B cell (primary cell): ENCODE measurements at regions not wholly inside any gene's neighbourhood (a gene's known extent, or its start where the extent isn't known, plus 50 kb on each side); places are given as distances from the start of the nearest gene placed in this dataset.

ENCODE experiments used
- ATAC-seq: fragments of 200-7000 bp; cut with Tn5 transposase; one replicate; pipeline ENCODE4 v1.10.0; 2021; ENCODE audit warnings: low read depth, mild to moderate bottlenecking, moderate number of reproducible peaks, moderate library complexity
- CTCF ChIA-PET: fragments of 350-600 bp; sonication (Branson Sonifier 250); formaldehyde crosslinking; loops from one replicate; lab custom pipeline; 2021; ENCODE audit warnings: antibody characterized with exemption, inconsistent platforms; lab: Charles Lee
- POLR2A ChIA-PET: fragments of 350-600 bp; sonication (Branson Sonifier 250); formaldehyde crosslinking; loops from one replicate; lab custom pipeline; 2021; ENCODE audit warnings: antibody characterized with exemption; lab: Charles Lee
- DNase-seq: peaks from one replicate; pipeline ENCODE4 v3.0.0; 2013
- H2AFZ ChIP-seq: 2 replicates; pipeline ENCODE4 v1.6.1; 2012; ENCODE audit warnings: mild to moderate bottlenecking, low read depth, low read length; ENCODE audit not compliant: insufficient read depth, poor library complexity, severe bottlenecking
- H3K27ac ChIP-seq, 2 donors: 1 replicate in 1 of 2; 2 replicates in 1 of 2; pipeline ENCODE4 v1.5.1; 2012 to 2013; ENCODE audit warnings: low read length in 2 of 2, mild to moderate bottlenecking in 2 of 2, moderate library complexity in 1 of 2
- H3K27me3 ChIP-seq, 4 experiments: fragments of 200-600 bp in 1 of 4; sonication (generic) in 1 of 4; replicated peaks in 1 of 4; 1 replicate in 2 of 4; 2 replicates in 2 of 4; pipeline versions ENCODE4 v1.6.1 to v1.7.0; 2013 to 2016; ENCODE audit warnings: low read length in 3 of 4, mild to moderate bottlenecking in 2 of 4, mixed read lengths in 1 of 4, moderate library complexity in 1 of 4; ENCODE audit not compliant: insufficient read depth in 4 of 4, control insufficient read depth in 3 of 4; ENCODE audit errors: control extremely low read depth in 1 of 4
- H3K36me3 ChIP-seq, 2 experiments: replicated peaks in 1 of 2; 1 replicate in 1 of 2; 2 replicates in 1 of 2; pipeline versions ENCODE4 v1.6.1 to v1.7.1; 2013; ENCODE audit warnings: low read length in 1 of 2; ENCODE audit not compliant: insufficient read depth in 2 of 2, control insufficient read depth in 1 of 2; ENCODE audit errors: control extremely low read depth in 1 of 2, extremely low read depth in 1 of 2
- H3K4me1 ChIP-seq, 2 donors: fragments of 200-600 bp in 1 of 2; sonication (generic) in 1 of 2; 1 replicate in 1 of 2; 2 replicates in 1 of 2; pipeline versions ENCODE4 v1.5.1 to v1.6.1; 2013 to 2017; ENCODE audit warnings: low read length in 2 of 2; ENCODE audit not compliant: control insufficient read depth in 2 of 2, insufficient read depth in 2 of 2
- H3K4me2 ChIP-seq: replicated peaks from 2 replicates; pipeline ENCODE3; 2012; ENCODE audit warnings: mild to moderate bottlenecking, low read depth, low read length; ENCODE audit not compliant: poor library complexity, severe bottlenecking
- H3K4me3 ChIP-seq, 5 experiments: fragments of 200-600 bp in 1 of 5; sonication (generic) in 1 of 5; 1 replicate in 3 of 5; 2 replicates in 2 of 5; pipeline versions ENCODE4 v1.5.1 to v1.7.0; 2011 to 2016; ENCODE audit warnings: low read length in 4 of 5, mild to moderate bottlenecking in 4 of 5, low read depth in 2 of 5, control low read depth in 1 of 5, moderate library complexity in 1 of 5; ENCODE audit not compliant: insufficient read depth in 1 of 5; ENCODE audit errors: control extremely low read depth in 1 of 5, extremely low read depth in 1 of 5
- H3K79me2 ChIP-seq: fragments of 200-600 bp; sonication (generic); one replicate; pipeline ENCODE4 v1.6.0; 2016; ENCODE audit warnings: low read length; ENCODE audit not compliant: control insufficient read depth, insufficient read depth
- H3K9ac ChIP-seq: fragments of 200-600 bp; sonication (generic); 2 replicates; pipeline ENCODE4 v1.6.1; 2017; ENCODE audit warnings: mild to moderate bottlenecking, low read length, moderate library complexity
- H3K9me3 ChIP-seq, 3 donors: one replicate each; pipeline versions ENCODE4 v1.6.1 to v1.7.1; 2013; ENCODE audit warnings: low read length in 2 of 3; ENCODE audit not compliant: control insufficient read depth in 2 of 3, insufficient read depth in 1 of 3; ENCODE audit errors: control extremely low read depth in 1 of 3
- H4K20me1 ChIP-seq: 2 replicates; pipeline ENCODE4 v1.6.0; 2012; ENCODE audit warnings: mild to moderate bottlenecking, low read length; ENCODE audit not compliant: insufficient read depth, control insufficient read depth, poor library complexity, severe bottlenecking
- H3K27ac Mint-ChIP-seq: one replicate; pipeline ENCODE4 v1.8.0; 2021; ENCODE audit warnings: mixed read lengths
- H3K27me3 Mint-ChIP-seq: one replicate; pipeline ENCODE4 v1.8.0; 2021; ENCODE audit warnings: mixed read lengths
- H3K4me1 Mint-ChIP-seq: one replicate; pipeline ENCODE4 v1.8.0; 2021; ENCODE audit warnings: mixed read lengths
- H3K4me3 Mint-ChIP-seq: one replicate; pipeline ENCODE4 v1.8.0; 2021; ENCODE audit warnings: mixed read lengths
- H3K9me3 Mint-ChIP-seq: one replicate; pipeline ENCODE4 v1.8.0; 2022; ENCODE audit warnings: mixed read lengths; ENCODE audit not compliant: insufficient read depth
- EZH2 ChIP-seq: IDR thresholded peaks from 2 replicates; pipeline ENCODE4 v1.6.1; 2012; ENCODE audit warnings: borderline replicate concordance, low read depth, mild to moderate bottlenecking, moderate library complexity, low read length; ENCODE audit not compliant: insufficient read depth, poor library complexity, severe bottlenecking
- whole genome bisulfite sequencing: methylation state at CpG from one replicate; pipeline ENCODE4 v1.1.5; 2013; ENCODE audit warnings: missing lambda C conversion rate; ENCODE audit not compliant: insufficient coverage; 5-methylcytosine and 5-hydroxymethylcytosine counted together
- intact Hi-C: fragments of 100-400 bp; cut with micrococcal nuclease; formaldehyde crosslinking; loops from one replicate; pipeline ENCODE4 v1.10.0; 2022
- TF ChIP-seq, protein P1 (sequence below): fragments of 200-600 bp; IDR thresholded peaks from one replicate; pipeline ENCODE4 v1.8.0; 2022; ENCODE audit warnings: antibody characterized with exemption, mild to moderate bottlenecking

DNA sequence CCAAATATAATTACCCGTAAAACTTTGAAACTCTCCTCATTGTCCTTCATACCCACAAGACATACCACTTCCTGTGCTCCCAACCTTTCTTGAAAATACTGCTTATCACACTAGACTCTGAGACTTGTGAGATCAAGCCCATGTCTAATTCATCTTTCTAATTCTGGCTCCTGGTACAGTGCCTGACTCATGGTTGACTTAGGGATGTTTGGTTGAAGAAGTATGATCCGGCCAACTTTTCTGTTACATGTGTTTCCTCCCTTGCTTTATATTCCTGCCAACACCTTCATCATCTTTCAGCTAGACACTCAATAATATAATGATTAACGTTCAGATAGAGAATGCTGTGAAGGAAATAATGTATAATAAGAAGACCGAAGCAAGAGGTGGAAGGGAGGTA lies 58.2 kb downstream of the MEX3B start:
- Histone ChIP-seq H2AFZ (no peak overlapping the region), H3K27me3 (peaks cover 0 to 7% (median 0%) of the 10 kb centered on the region in 4 experiments), H3K36me3 (no peaks in the 10 kb centered on the region), H3K4me3 (no peak overlapping the region), H4K20me1 (no peaks in the 10 kb centered on the region), H3K9me3 (peaks cover 0 to 10% (median 7%) of the 10 kb centered on the region in 3 donors), H3K4me2 (no peak overlapping the region), H3K79me2 (no peaks in the 10 kb centered on the region), H3K4me1 (no peaks in the 10 kb centered on the region), H3K9ac (no peak overlapping the region), H3K27ac (no peak overlapping the region)
- POLR2A ChIA-PET: no interaction called here
- TF ChIP-seq EZH2: no peak
- TF ChIP-seq, protein P1, sequence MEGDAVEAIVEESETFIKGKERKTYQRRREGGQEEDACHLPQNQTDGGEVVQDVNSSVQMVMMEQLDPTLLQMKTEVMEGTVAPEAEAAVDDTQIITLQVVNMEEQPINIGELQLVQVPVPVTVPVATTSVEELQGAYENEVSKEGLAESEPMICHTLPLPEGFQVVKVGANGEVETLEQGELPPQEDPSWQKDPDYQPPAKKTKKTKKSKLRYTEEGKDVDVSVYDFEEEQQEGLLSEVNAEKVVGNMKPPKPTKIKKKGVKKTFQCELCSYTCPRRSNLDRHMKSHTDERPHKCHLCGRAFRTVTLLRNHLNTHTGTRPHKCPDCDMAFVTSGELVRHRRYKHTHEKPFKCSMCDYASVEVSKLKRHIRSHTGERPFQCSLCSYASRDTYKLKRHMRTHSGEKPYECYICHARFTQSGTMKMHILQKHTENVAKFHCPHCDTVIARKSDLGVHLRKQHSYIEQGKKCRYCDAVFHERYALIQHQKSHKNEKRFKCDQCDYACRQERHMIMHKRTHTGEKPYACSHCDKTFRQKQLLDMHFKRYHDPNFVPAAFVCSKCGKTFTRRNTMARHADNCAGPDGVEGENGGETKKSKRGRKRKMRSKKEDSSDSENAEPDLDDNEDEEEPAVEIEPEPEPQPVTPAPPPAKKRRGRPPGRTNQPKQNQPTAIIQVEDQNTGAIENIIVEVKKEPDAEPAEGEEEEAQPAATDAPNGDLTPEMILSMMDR: no peak
- Mint-ChIP-seq H3K27ac (no peak overlapping the region), H3K4me1 (no peaks in the 10 kb centered on the region), H3K9me3 (peaks cover 2% of the 10 kb centered on the region), H3K27me3 (peaks cover 21% of the 10 kb centered on the region), H3K4me3 (no peak overlapping the region)
- DNase-seq (no peak), ATAC-seq (no peak)
- CTCF ChIA-PET: no interaction called here
- intact Hi-C loops: no loop called here
- 82% methylated on average over 2 of the region's 4 CpGs for WGBS

DNA sequence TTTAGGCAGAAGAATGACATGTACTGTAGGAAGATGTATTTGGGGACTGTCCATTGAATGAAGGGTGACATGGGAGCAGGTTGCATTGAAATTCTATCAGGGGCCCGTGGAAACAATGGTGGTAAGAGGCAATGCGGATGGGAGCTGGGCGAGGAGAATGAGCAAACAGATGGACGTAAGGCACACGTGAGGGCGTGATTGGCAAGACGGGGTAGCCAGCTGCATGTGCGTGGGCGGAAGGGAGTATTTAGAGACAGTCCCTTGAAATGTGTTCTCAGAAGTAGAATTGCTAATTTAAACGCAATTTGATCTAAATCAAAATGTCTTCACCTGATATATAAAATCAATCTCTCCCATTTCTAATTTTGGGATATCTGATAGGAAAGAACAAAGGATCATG lies 62.3 kb downstream of the MEX3B start:
- POLR2A ChIA-PET: no interaction called here
- H3K4me3 Mint-ChIP-seq: no peak overlapping the region
- H3K4me1 ChIP-seq: no peaks in the 10 kb centered on the region
- WGBS: 96% methylated on average over 3 of the region's 10 CpGs
- H3K4me2 ChIP-seq: no peak overlapping the region
- no peak overlapping the region for H3K27ac Mint-ChIP-seq
- H3K36me3 ChIP-seq: no peaks in the 10 kb centered on the region
- H3K4me1 Mint-ChIP-seq: no peaks in the 10 kb centered on the region
- intact Hi-C loops: no loop called here
- DNase-seq (no peak), ATAC-seq (no peak)
- no peaks in the 10 kb centered on the region for H4K20me1 ChIP-seq
- H3K9me3 ChIP-seq: no peaks in the 10 kb centered on the region
- H3K79me2 ChIP-seq: no peaks in the 10 kb centered on the region
- H3K27me3 ChIP-seq: no peaks in the 10 kb centered on the region
- CTCF ChIA-PET: no interaction called here
- H3K9me3 Mint-ChIP-seq: peaks cover under 1% of the 10 kb centered on the region
- no peak overlapping the region for H3K9ac ChIP-seq
- H3K27ac ChIP-seq: no peak overlapping the region
- H3K27me3 Mint-ChIP-seq: peaks cover 17% of the 10 kb centered on the region
- TF ChIP-seq, protein P1: no peak
- TF ChIP-seq EZH2: no peak
- no peak overlapping the region for H2AFZ ChIP-seq
- H3K4me3 ChIP-seq: no peak overlapping the region
